ENCODE measurements at regions not wholly inside any gene's neighbourhood (a gene's known extent, or its start where the extent isn't known, plus 50 kb on each side); places are given as distances from the start of the nearest gene placed in this dataset.

GRCh38 chr1:116819081-116819480 lies 64.9 kb downstream of the CD2 start:
- intact Hi-C loops (cut with micrococcal nuclease), result loop anchor here in 1 of 2 donors (5.0 kb wide), 2 partner anchors 63 to 247 kb away; partner anchors contain the start of gene CD58
- Mint-ChIP-seq H3K9me3 (peaks cover 0 to 5% (median under 1%) of the 10 kb centered on the region in 11 donors), H3K4me3 (peak overlapping the region in 1 of 10 donors; percentile 55), H3K4me1 (peaks cover 20 to 59% (median 34%) of the 10 kb centered on the region in 7 donors), H3K36me3 (peaks cover 0 to 6% (median under 1%) of the 10 kb centered on the region in 5 donors), H3K27me3 (no peaks in the 10 kb centered on the region), H3K27ac (peak overlapping the region in 1 of 9 donors; percentile 73)
- Histone ChIP-seq H3K27ac (ENCODE audit: low read depth, low read length) (no peak overlapping the region), H3K36me3 (ENCODE audit: control insufficient read depth in 2 of 3, insufficient read depth in 3 of 3, low read length in 3 of 3) (no peaks in the 10 kb centered on the region), H3K4me3 (ENCODE audit: low read length) (no peak overlapping the region), H3K27me3 (ENCODE audit: control insufficient read depth in 2 of 2, insufficient read depth in 2 of 2, low read length in 2 of 2) (no peaks in the 10 kb centered on the region), H3K4me1 (ENCODE audit: control insufficient read depth in 2 of 2, insufficient read depth in 2 of 2, low read length in 2 of 2) (peaks cover 23 to 31% of the 10 kb centered on the region in 2 donors), H3K9me3 (ENCODE audit: control insufficient read depth in 2 of 3, low read length in 3 of 3) (no peaks in the 10 kb centered on the region)
- ChIA-PET CTCF (interaction anchor here (1.9 to 5.8 kb wide), 4 partner anchors 49 to 94 kb away, joined by 9 to 117 read pairs (median 20); no protein-coding TSS in a partner anchor), POLR2A (interaction anchor here (5.6 to 7.6 kb wide), 2 partner anchors 54 to 81 kb away, joined by 67 to 107 read pairs; no protein-coding TSS in a partner anchor)
- ATAC-seq, result no peak
- no peak for DNase-seq

GRCh38 chr1:116820369-116820768 lies 66.1 kb downstream of the CD2 start:
- no peak overlapping the region for H3K27ac ChIP-seq (ENCODE audit: low read depth, low read length)
- ChIA-PET CTCF (no interaction called here), POLR2A (no interaction called here)
- no peaks in the 10 kb centered on the region for H3K9me3 Mint-ChIP-seq
- peaks cover 18 to 61% (median 25%) of the 10 kb centered on the region in 7 donors for H3K4me1 Mint-ChIP-seq
- H3K36me3 Mint-ChIP-seq, result peaks cover 0 to under 1% (median 0%) of the 10 kb centered on the region in 5 donors
- no peaks in the 10 kb centered on the region for H3K9me3 ChIP-seq (ENCODE audit: control insufficient read depth in 2 of 3, low read length in 3 of 3)
- H3K36me3 ChIP-seq (ENCODE audit: control insufficient read depth in 2 of 3, insufficient read depth in 3 of 3, low read length in 3 of 3), result no peaks in the 10 kb centered on the region
- no peaks in the 10 kb centered on the region for H3K27me3 ChIP-seq (ENCODE audit: control insufficient read depth in 2 of 2, insufficient read depth in 2 of 2, low read length in 2 of 2)
- no peak overlapping the region for H3K4me3 ChIP-seq (ENCODE audit: low read length)
- H3K4me1 ChIP-seq (ENCODE audit: control insufficient read depth in 2 of 2, insufficient read depth in 2 of 2, low read length in 2 of 2), result peaks cover 18 to 21% of the 10 kb centered on the region in 2 donors
- intact Hi-C loops (cut with micrococcal nuclease), result no loop called here
- DNase-seq (no peak), ATAC-seq (no peak)
- H3K4me3 Mint-ChIP-seq, result no peak overlapping the region
- H3K27me3 Mint-ChIP-seq, result no peaks in the 10 kb centered on the region
- H3K27ac Mint-ChIP-seq, result no peak overlapping the region

GRCh38 chr1:116821763-116822162 lies 67.5 kb downstream of the CD2 start:
- H3K27ac ChIP-seq (ENCODE audit: low read depth, low read length), result no peak overlapping the region
- intact Hi-C loops (cut with micrococcal nuclease), result no loop called here
- Mint-ChIP-seq H3K4me1 (peaks cover 13 to 65% (median 22%) of the 10 kb centered on the region in 7 donors), H3K9me3 (no peaks in the 10 kb centered on the region), H3K4me3 (no peak overlapping the region), H3K36me3 (no peaks in the 10 kb centered on the region), H3K27me3 (no peaks in the 10 kb centered on the region), H3K27ac (no peak overlapping the region)
- H3K4me3 ChIP-seq (ENCODE audit: low read length), result no peak overlapping the region
- no peaks in the 10 kb centered on the region for H3K36me3 ChIP-seq (ENCODE audit: control insufficient read depth in 2 of 3, insufficient read depth in 3 of 3, low read length in 3 of 3)
- H3K27me3 ChIP-seq (ENCODE audit: control insufficient read depth in 2 of 2, insufficient read depth in 2 of 2, low read length in 2 of 2), result no peaks in the 10 kb centered on the region
- ChIA-PET CTCF (no interaction called here), POLR2A (no interaction called here)
- DNase-seq (no peak), ATAC-seq (no peak)
- no peaks in the 10 kb centered on the region for H3K9me3 ChIP-seq (ENCODE audit: control insufficient read depth in 2 of 3, low read length in 3 of 3)
- peaks cover 14 to 18% of the 10 kb centered on the region in 2 donors for H3K4me1 ChIP-seq (ENCODE audit: control insufficient read depth in 2 of 2, insufficient read depth in 2 of 2, low read length in 2 of 2)

GRCh38 chr1:116824631-116825206 lies 70.5 kb downstream of the CD2 start:
- Histone ChIP-seq H3K9me3 (ENCODE audit: control insufficient read depth in 2 of 3, low read length in 3 of 3) (no peaks in the 10 kb centered on the region), H3K27me3 (ENCODE audit: control insufficient read depth in 2 of 2, insufficient read depth in 2 of 2, low read length in 2 of 2) (no peaks in the 10 kb centered on the region), H3K4me1 (ENCODE audit: control insufficient read depth in 2 of 2, insufficient read depth in 2 of 2, low read length in 2 of 2) (peaks cover 10 to 12% of the 10 kb centered on the region in 2 donors), H3K36me3 (ENCODE audit: control insufficient read depth in 2 of 3, insufficient read depth in 3 of 3, low read length in 3 of 3) (no peaks in the 10 kb centered on the region), H3K27ac (ENCODE audit: low read depth, low read length) (no peak overlapping the region), H3K4me3 (ENCODE audit: low read length) (no peak overlapping the region)
- peaks cover 0 to 11% (median 0%) of the 10 kb centered on the region in 5 donors for H3K36me3 Mint-ChIP-seq
- H3K27ac Mint-ChIP-seq, result peak overlapping the region in 3 of 9 donors; percentile 23 to 94 (median 79)
- DNase-seq, result no peak
- H3K4me3 Mint-ChIP-seq, result no peak overlapping the region
- intact Hi-C loops (cut with micrococcal nuclease), result no loop called here
- CTCF ChIA-PET, result interaction anchor here (0.8 kb wide), 1 partner anchor 90 kb away, joined by 3 read pairs; no protein-coding TSS in a partner anchor
- H3K27me3 Mint-ChIP-seq, result peaks cover 0 to 3% (median 0%) of the 10 kb centered on the region in 5 donors
- POLR2A ChIA-PET, result interaction anchor here (1.2 kb wide), 1 partner anchor 235 kb away, joined by 7 read pairs; the partner anchor contains the start of gene TTF2
- peaks cover 11 to 64% (median 25%) of the 10 kb centered on the region in 7 donors for H3K4me1 Mint-ChIP-seq
- peaks cover 0 to 6% (median 2%) of the 10 kb centered on the region in 11 donors for H3K9me3 Mint-ChIP-seq
- ATAC-seq, result no peak

- peaks cover 0 to 11% (median 0%) of the 10 kb centered on the region in 5 donors for H3K36me3 Mint-ChIP-seq
- no peak for ATAC-seq
- peaks cover 11 to 63% (median 25%) of the 10 kb centered on the region in 7 donors for H3K4me1 Mint-ChIP-seq
- H3K27ac Mint-ChIP-seq, result peak overlapping the region in 3 of 9 donors; percentile 23 to 94 (median 79)
- no peak for DNase-seq
- H3K9me3 Mint-ChIP-seq, result peaks cover 0 to 7% (median 2%) of the 10 kb centered on the region in 11 donors
- ChIA-PET POLR2A (interaction anchor here (1.1 kb wide), 1 partner anchor 227 kb away, joined by 6 read pairs; no protein-coding TSS in a partner anchor), CTCF (interaction anchor here (0.6 to 0.7 kb wide), 2 partner anchors 88 to 659 kb away, joined by 3 to 4 read pairs; no protein-coding TSS in a partner anchor)
- H3K36me3 ChIP-seq (ENCODE audit: control insufficient read depth in 2 of 3, insufficient read depth in 3 of 3, low read length in 3 of 3), result no peaks in the 10 kb centered on the region
- intact Hi-C loops (cut with micrococcal nuclease), result no loop called here
- peaks cover 0 to 3% (median 0%) of the 10 kb centered on the region in 5 donors for H3K27me3 Mint-ChIP-seq
- no peak overlapping the region for H3K27ac ChIP-seq (ENCODE audit: low read depth, low read length)
- H3K27me3 ChIP-seq (ENCODE audit: control insufficient read depth in 2 of 2, insufficient read depth in 2 of 2, low read length in 2 of 2), result no peaks in the 10 kb centered on the region
- H3K4me3 ChIP-seq (ENCODE audit: low read length), result no peak overlapping the region
- peak overlapping the region in 1 of 10 donors; percentile 25 for H3K4me3 Mint-ChIP-seq
- H3K4me1 ChIP-seq (ENCODE audit: control insufficient read depth in 2 of 2, insufficient read depth in 2 of 2, low read length in 2 of 2), result peaks cover 10 to 12% of the 10 kb centered on the region in 2 donors
- no peaks in the 10 kb centered on the region for H3K9me3 ChIP-seq (ENCODE audit: control insufficient read depth in 2 of 3, low read length in 3 of 3)
Observed at GRCh38 chr1:116825207-116825719, 71.0 kb downstream of the CD2 start.

GRCh38 chr1:116825720-116826438 lies 71.6 kb downstream of the CD2 start:
- intact Hi-C loops (cut with micrococcal nuclease), result loop anchor here in 1 of 2 donors (2.0 kb wide), 3 partner anchors 15 to 161 kb away; no protein-coding TSS in a partner anchor
- Mint-ChIP-seq H3K4me1 (peaks cover 11 to 60% (median 25%) of the 10 kb centered on the region in 7 donors), H3K27ac (peak overlapping the region in 7 of 9 donors; percentile 8 to 94 (median 69)), H3K9me3 (peaks cover 0 to 7% (median 2%) of the 10 kb centered on the region in 11 donors), H3K36me3 (peaks cover 0 to 11% (median 0%) of the 10 kb centered on the region in 5 donors), H3K27me3 (peaks cover 0 to 3% (median 0%) of the 10 kb centered on the region in 5 donors), H3K4me3 (peak overlapping the region in 1 of 10 donors; percentile 76)
- no peaks in the 10 kb centered on the region for H3K9me3 ChIP-seq (ENCODE audit: control insufficient read depth in 2 of 3, low read length in 3 of 3)
- H3K4me1 ChIP-seq (ENCODE audit: control insufficient read depth in 2 of 2, insufficient read depth in 2 of 2, low read length in 2 of 2), result peaks cover 10 to 12% of the 10 kb centered on the region in 2 donors
- H3K27me3 ChIP-seq (ENCODE audit: control insufficient read depth in 2 of 2, insufficient read depth in 2 of 2, low read length in 2 of 2), result no peaks in the 10 kb centered on the region
- H3K27ac ChIP-seq (ENCODE audit: low read depth, low read length), result no peak overlapping the region
- POLR2A ChIA-PET, result interaction anchor here (0.6 to 1.1 kb wide), 2 partner anchors 58 to 227 kb away, joined by 3 to 6 read pairs; no protein-coding TSS in a partner anchor
- CTCF ChIA-PET, result interaction anchor here (0.6 to 0.7 kb wide), 2 partner anchors 88 to 660 kb away, joined by 3 to 4 read pairs; no protein-coding TSS in a partner anchor
- ATAC-seq (no peak), DNase-seq (no peak)
- no peaks in the 10 kb centered on the region for H3K36me3 ChIP-seq (ENCODE audit: control insufficient read depth in 2 of 3, insufficient read depth in 3 of 3, low read length in 3 of 3)
- no peak overlapping the region for H3K4me3 ChIP-seq (ENCODE audit: low read length)

Measured in naive thymus-derived CD4-positive, alpha-beta T cell (primary cell).